IPS DF 6.9 (cell line): ENCODE measurements at regions not wholly inside any gene's neighbourhood (a gene's known extent, or its start where the extent isn't known, plus 50 kb on each side); places are given as distances from the start of the nearest gene placed in this dataset.

ENCODE experiments used
- DNase-seq: peaks from one replicate; pipeline ENCODE4 v3.0.0-alpha.2; 2013; ENCODE audit warnings: low read depth, low spot score
- H3K27ac ChIP-seq: one replicate; pipeline ENCODE4 v1.5.1; 2013; ENCODE audit warnings: low read length, control low read depth
- H3K27me3 ChIP-seq: 2 replicates; pipeline ENCODE4 v1.6.1; 2013; ENCODE audit warnings: mild to moderate bottlenecking, low read length; ENCODE audit not compliant: control insufficient read depth, insufficient read depth
- H3K36me3 ChIP-seq: 2 replicates; pipeline ENCODE4 v1.6.1; 2013; ENCODE audit warnings: low read length; ENCODE audit not compliant: control insufficient read depth, insufficient read depth
- H3K4me1 ChIP-seq: 2 replicates; pipeline ENCODE4 v1.6.1; 2013; ENCODE audit warnings: low read length; ENCODE audit not compliant: control insufficient read depth, insufficient read depth
- H3K4me3 ChIP-seq: 2 replicates; pipeline ENCODE4 v1.5.1; 2013; ENCODE audit warnings: mild to moderate bottlenecking, low read length
- H3K9me3 ChIP-seq: 2 replicates; pipeline ENCODE4 v1.6.1; 2013; ENCODE audit warnings: low read length, inconsistent platforms; ENCODE audit not compliant: control insufficient read depth, insufficient read depth
- WGBS: extraction: QIAGEN DNeasy Blood & Tissue Kit; methylation state at CpG from one replicate; pipeline ENCODE4 v1.1.7; 2013; ENCODE audit warnings: mixed read lengths, missing lambda C conversion rate; ENCODE audit not compliant: insufficient read length, insufficient coverage; 5-methylcytosine and 5-hydroxymethylcytosine counted together

DNA sequence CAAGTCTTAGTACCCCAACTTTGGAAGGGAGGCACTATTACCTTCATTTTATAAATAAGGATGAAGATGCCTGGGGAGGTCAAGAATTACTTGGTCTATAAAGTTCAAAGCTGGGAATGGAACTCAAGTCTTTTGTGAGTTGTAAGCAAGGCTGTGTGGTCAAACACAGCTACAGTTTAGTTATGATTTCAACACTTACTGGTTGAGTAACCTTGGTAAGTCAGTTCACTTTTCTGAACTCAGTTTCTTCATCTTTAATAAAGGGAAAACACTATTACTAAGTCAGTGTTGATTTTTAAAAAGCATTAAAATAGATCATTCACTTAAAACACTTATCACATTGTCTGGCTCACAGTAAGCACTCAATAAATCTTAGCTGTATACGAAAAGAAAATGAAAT is 200.4 kb upstream of the ADAMTS9 start:
- H3K27me3 ChIP-seq: no peaks in the 10 kb centered on the region
- no CpG with 5 or more reads among the region's 1 CpG for WGBS
- no peaks in the 10 kb centered on the region for H3K4me1 ChIP-seq
- no peak for DNase-seq
- H3K4me3 ChIP-seq: no peak overlapping the region
- H3K36me3 ChIP-seq: no peaks in the 10 kb centered on the region
- no peaks in the 10 kb centered on the region for H3K9me3 ChIP-seq
- H3K27ac ChIP-seq: no peak overlapping the region

DNA sequence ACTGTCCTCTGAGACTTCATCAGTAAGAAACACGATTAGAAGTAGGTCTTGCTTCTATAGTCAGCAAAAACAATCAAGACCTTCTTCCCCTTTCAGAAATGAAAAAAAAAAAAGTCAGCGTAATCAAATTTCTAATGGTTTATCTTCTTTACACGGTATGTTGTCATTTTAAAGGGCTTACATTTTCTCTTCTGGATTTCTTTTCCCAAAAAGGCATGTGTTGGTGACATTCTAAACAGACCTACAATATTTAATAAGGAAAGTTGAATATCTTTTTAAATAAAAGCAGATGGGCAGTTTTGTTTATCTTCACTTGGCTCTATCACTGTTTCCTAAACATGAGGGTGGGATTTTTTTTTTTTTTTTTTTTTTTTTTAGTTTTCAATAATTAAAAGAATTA is 197.3 kb upstream of the ADAMTS9 start:
- WGBS: no CpG with 5 or more reads among the region's 3 CpGs
- DNase-seq: no peak
- Histone ChIP-seq H3K27ac (no peak overlapping the region), H3K4me1 (no peaks in the 10 kb centered on the region), H3K36me3 (no peaks in the 10 kb centered on the region), H3K27me3 (no peaks in the 10 kb centered on the region), H3K9me3 (no peaks in the 10 kb centered on the region), H3K4me3 (no peak overlapping the region)

DNA sequence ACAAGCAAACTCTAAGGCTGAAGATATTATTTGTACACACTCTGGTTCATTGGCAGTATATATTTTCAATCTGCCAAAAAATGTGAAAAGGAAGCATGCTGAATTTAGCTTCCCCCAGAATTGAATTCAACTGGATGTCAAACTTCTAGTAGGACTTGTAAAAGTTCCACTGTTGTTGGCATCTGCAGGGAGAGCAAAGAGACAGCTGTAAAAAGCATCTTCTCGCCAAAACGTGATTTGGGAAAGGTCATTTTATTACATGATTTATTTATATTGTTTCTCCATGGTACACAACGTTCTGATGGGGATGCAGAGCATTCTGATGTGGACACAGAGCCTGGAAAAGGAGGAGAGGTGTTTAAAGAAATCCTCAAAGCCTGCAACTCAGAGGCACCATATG is 196.7 kb upstream of the ADAMTS9 start:
- H3K27ac ChIP-seq: no peak overlapping the region
- no peaks in the 10 kb centered on the region for H3K4me1 ChIP-seq
- no CpG with 5 or more reads among the region's 3 CpGs for WGBS
- H3K36me3 ChIP-seq: no peaks in the 10 kb centered on the region
- DNase-seq: no peak
- no peaks in the 10 kb centered on the region for H3K9me3 ChIP-seq
- no peak overlapping the region for H3K4me3 ChIP-seq
- no peaks in the 10 kb centered on the region for H3K27me3 ChIP-seq

DNA sequence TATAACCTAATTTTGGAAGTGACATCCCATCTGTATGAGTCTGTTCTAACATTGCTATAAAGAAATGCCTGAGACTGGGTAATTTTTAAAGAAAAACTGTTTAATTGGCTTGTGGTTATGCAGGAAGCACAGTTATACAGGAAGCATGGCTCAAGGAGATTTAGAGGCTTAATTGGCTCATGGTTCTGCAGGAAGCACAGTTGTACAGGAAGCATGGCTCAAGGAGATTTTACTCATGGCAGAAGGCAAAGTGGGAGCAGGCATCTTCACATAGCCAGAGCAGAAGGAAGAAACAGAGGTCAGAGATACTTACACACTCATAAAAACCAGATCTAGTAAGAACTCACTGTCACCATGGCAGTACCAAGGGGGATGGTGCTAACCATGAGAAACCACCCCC is 193.1 kb upstream of the ADAMTS9 start:
- DNase-seq: no peak
- no peaks in the 10 kb centered on the region for H3K9me3 ChIP-seq
- no peaks in the 10 kb centered on the region for H3K4me1 ChIP-seq
- H3K36me3 ChIP-seq: no peaks in the 10 kb centered on the region
- no peaks in the 10 kb centered on the region for H3K27me3 ChIP-seq
- H3K27ac ChIP-seq: no peak overlapping the region
- H3K4me3 ChIP-seq: no peak overlapping the region

DNA sequence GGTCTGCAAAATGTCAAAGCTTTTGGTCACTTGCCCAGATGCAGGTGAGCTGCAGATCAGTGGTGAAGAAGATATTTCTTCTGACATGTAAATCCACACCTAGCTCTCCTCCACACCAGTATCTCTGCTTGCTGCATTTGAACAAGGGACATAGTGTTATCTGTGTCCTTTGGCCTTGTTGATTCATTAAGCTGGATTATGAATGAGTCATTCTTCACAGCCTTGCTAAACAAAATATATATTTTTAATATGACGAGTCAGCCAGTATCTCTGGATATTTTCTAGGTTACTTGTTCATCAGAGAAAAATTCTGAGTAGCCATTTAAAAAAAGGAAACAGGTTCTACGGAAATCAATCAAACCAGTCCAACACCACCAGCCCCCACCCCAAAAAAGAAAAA is 190.6 kb upstream of the ADAMTS9 start:
- WGBS: no CpG with 5 or more reads among the region's 2 CpGs
- no peak for DNase-seq
- Histone ChIP-seq H3K4me3 (no peak overlapping the region), H3K36me3 (no peaks in the 10 kb centered on the region), H3K9me3 (no peaks in the 10 kb centered on the region), H3K4me1 (no peaks in the 10 kb centered on the region), H3K27me3 (no peaks in the 10 kb centered on the region), H3K27ac (no peak overlapping the region)

DNA sequence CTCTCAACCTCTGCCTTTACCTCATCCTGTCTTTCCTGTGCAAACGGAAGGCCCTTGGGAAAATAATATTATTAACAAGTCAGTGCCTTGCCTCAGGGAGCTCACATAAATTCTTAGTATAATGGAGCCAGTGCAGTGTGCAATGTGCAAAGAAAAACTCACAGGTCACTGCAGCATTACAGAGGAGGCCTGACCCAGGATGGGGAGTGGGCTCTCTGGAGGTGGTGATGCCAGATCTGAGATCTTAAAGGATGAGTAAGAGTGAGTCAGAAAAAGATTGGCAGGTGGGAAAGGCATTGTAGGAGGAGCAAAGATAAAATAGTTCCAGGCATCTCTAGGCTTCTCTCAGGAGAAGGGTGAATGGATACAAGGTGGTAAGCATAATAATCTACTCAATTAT is 185.6 kb upstream of the ADAMTS9 start:
- WGBS: no CpG with 5 or more reads among the region's 1 CpG
- Histone ChIP-seq H3K36me3 (no peaks in the 10 kb centered on the region), H3K4me3 (no peak overlapping the region), H3K27ac (no peak overlapping the region), H3K9me3 (no peaks in the 10 kb centered on the region), H3K4me1 (no peaks in the 10 kb centered on the region), H3K27me3 (no peaks in the 10 kb centered on the region)
- DNase-seq: no peak

DNA sequence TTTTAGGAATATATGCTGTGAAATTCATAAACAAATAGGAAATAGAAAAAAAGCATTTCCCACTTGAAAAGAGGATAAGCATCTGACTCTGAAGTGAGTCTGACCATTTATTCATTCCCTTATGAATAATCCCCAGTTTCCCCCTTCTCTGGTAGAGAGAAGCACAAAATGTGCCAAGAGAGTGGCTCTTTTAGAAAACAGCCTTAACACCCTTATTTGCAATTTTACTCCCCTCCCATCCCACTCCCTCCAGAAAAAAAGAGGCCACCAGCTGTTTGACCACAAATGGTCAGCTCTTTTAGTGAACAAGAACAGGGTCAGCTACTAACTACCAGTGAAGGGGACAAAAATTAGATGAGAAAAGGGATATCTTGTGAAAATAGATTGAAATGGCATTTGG is 184.5 kb upstream of the ADAMTS9 start:
- no peaks in the 10 kb centered on the region for H3K27me3 ChIP-seq
- no peak overlapping the region for H3K27ac ChIP-seq
- no peaks in the 10 kb centered on the region for H3K4me1 ChIP-seq
- H3K9me3 ChIP-seq: no peaks in the 10 kb centered on the region
- no peak overlapping the region for H3K4me3 ChIP-seq
- DNase-seq: no peak
- no peaks in the 10 kb centered on the region for H3K36me3 ChIP-seq

DNA sequence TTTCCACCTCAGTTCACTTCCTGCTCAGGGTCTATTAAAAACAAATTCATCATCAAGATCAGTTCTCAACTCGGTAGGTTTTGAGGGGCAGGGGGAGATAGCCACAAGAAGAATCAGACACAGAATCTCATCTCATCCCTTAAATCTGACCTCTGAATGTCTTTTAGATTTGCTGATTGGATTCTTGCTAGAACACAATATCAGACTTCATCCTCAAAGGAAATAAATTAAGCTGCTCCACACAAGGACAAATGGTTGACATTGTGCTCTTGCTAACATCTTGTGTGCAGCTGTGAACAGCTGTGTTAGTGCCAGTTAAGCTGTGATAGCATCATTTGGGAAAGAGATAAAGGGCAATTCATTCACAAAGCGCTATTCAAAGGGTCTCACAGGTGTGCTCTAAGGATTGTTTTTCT is 184.0 kb upstream of the ADAMTS9 start:
- H3K27me3 ChIP-seq: no peaks in the 10 kb centered on the region
- DNase-seq: no peak
- H3K27ac ChIP-seq: no peak overlapping the region
- no peaks in the 10 kb centered on the region for H3K4me1 ChIP-seq
- no peaks in the 10 kb centered on the region for H3K36me3 ChIP-seq
- no CpG with 5 or more reads among the region's 2 CpGs for WGBS
- no peak overlapping the region for H3K4me3 ChIP-seq
- H3K9me3 ChIP-seq: no peaks in the 10 kb centered on the region

DNA sequence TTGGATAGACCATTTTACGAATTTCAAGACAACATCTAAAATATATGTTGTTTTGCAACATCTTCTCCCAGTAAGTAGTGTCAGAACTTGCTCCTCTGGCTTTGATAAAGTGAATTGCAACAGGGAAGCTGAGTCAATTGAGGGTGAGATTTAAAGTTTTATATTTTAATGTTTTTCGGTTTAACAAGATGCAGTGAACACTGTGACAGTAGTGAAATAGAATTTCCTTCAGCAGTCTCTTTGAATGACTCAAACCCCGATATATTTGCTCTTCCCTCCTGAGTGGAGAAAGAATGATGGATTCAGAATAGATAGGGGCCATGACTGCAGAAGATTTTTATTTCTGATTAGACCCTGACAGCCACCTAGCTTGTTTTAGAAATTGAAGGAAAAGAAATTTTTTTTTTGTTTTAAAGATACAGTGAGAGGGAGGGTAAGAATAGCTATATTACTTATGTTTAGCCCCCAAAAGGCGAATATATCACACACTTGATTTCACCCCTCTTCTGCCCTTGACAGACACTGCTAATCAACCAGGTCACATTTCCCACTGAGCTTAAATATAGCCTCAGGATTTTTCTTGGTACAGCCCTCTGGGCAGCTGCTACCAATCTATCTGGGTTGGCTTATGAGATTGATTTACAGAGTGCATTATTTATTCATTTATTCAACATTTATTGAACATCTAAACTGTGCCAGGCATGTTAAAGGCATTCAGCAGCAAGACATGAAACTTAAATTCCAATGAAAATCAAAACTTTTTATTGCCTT is 183.3 kb upstream of the ADAMTS9 start:
- H3K27me3 ChIP-seq: no peaks in the 10 kb centered on the region
- 100% methylated on average over 1 of the region's 4 CpGs for WGBS
- H3K4me3 ChIP-seq: no peak overlapping the region
- H3K4me1 ChIP-seq: no peaks in the 10 kb centered on the region
- no peak overlapping the region for H3K27ac ChIP-seq
- no peak for DNase-seq
- H3K36me3 ChIP-seq: no peaks in the 10 kb centered on the region
- no peaks in the 10 kb centered on the region for H3K9me3 ChIP-seq

DNA sequence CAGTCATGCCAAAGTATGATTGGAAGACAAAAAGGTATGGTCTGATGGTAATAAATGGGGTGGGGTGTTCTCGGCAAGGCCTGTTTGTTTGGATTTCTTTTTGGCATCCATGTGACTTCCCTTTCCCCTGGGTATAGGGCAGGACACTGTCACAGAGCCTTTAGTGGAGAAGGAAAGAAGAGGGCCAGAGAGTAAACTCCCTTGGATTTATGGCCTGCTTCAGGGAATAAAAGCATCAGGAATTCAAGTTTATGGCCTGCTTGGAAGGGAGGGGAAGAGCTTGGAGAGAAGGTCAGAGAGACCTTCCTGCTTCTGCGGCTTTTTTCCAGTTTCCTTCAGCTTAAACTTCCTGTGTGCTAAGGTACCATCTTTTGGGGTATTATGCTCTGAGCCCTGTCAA is 179.4 kb upstream of the ADAMTS9 start:
- H3K9me3 ChIP-seq: no peaks in the 10 kb centered on the region
- H3K27ac ChIP-seq: no peak overlapping the region
- no CpG with 5 or more reads among the region's 2 CpGs for WGBS
- no peaks in the 10 kb centered on the region for H3K27me3 ChIP-seq
- no peaks in the 10 kb centered on the region for H3K36me3 ChIP-seq
- H3K4me3 ChIP-seq: no peak overlapping the region
- no peak for DNase-seq
- no peaks in the 10 kb centered on the region for H3K4me1 ChIP-seq

DNA sequence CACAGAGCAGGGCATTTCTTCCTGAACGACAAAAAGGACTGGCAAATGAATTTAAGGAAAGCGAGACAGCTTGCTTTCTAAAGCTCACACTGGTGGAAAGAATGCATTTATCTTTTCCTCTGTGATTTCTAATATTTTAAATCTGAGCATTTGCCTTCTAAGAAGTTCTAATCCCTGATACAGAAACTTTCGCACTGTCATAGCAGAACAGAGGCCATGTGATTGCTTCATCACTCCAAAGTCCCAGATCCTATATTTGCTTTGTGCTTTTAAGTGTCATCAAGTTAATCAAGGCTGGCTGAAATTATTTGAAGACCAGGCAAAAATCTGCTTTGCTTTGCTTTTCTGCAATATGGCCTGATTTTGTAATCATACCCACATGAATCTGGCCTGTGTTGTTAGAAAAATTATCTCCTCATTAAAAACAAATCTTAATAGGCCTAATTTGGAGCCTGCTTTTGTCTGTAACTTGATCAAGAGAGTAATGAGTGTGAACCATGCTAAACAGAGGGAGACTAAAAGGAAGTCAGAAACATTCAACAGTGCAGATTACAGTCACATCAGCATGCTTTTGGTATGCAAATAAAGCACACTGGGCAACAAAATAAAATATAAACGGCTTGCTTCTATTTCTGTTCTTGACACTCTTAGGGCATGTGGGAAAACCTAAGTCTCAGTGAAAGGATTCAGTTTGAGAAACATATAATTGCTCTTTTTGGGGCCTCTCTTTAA is 178.2 kb upstream of the ADAMTS9 start:
- no peaks in the 10 kb centered on the region for H3K4me1 ChIP-seq
- H3K27ac ChIP-seq: no peak overlapping the region
- WGBS: no CpG with 5 or more reads among the region's 4 CpGs
- H3K27me3 ChIP-seq: no peaks in the 10 kb centered on the region
- no peaks in the 10 kb centered on the region for H3K36me3 ChIP-seq
- DNase-seq: no peak
- H3K4me3 ChIP-seq: no peak overlapping the region
- H3K9me3 ChIP-seq: no peaks in the 10 kb centered on the region
